ENCODE measurements at regions not wholly inside any gene's neighbourhood (a gene's known extent, or its start where the extent isn't known, plus 50 kb on each side); places are given as distances from the start of the nearest gene placed in this dataset.
"Not testable (repeated sequence)": the region's sequence is repeated elsewhere in the genome, so short reads cannot be mapped to it uniquely, and the experiment has no call there.

GRCh38 chr12:131271724-131272123 is 318.0 kb downstream of the ADGRD1 start (continued):
- TF ChIP-seq ZNF3 (CRISPR knock-in tag; IDR thresholded peaks at IDR 0.05) = no peak
- TF ChIP-seq ZNF407 (IDR thresholded peaks at IDR 0.05; ENCODE audit: low read depth) = no peak
- TF ChIP-seq JUN (IDR thresholded peaks at IDR 0.05; ENCODE audit: borderline replicate concordance, low read depth, low read length) = no peak
- TF ChIP-seq JUN (CRISPR knock-in tag; IDR thresholded peaks at IDR 0.05; ENCODE audit: borderline replicate concordance) = no peak

- H3K4me1 ChIP-seq (replicated peaks in 1 of 2; ENCODE audit: control insufficient read depth in 2 of 2, insufficient read depth in 2 of 2, low read length in 2 of 2) = peaks cover 8 to 32% of the 10 kb centered on the region in 2 experiments; a peak in 4 of 5 replicates
- POLR2A ChIA-PET; DNase-seq (ENCODE audit: extremely low read depth in 1 of 4, low spot score in 3 of 4); H3K9me1 ChIP-seq (ENCODE audit: control insufficient read depth, insufficient read depth, low read length); H4K20me1 ChIP-seq (replicated peaks; ENCODE audit: control insufficient read depth, insufficient read depth, low read length); CTCF ChIA-PET (ENCODE audit: low intra/inter-chr PET ratio); H3K27ac ChIP-seq (ENCODE audit: extremely low read depth, low read depth, low read length); intact Hi-C loops (cut with micrococcal nuclease); ATAC-seq; H2AFZ ChIP-seq (ENCODE audit: low read depth, low read length); H3K9ac ChIP-seq (ENCODE audit: insufficient read depth in 1 of 2, low read depth in 2 of 2, low read length in 2 of 2); H3K4me3 ChIP-seq; H3K36me3 ChIP-seq (ENCODE audit: control insufficient read depth, insufficient read depth, low read length); H3K4me2 ChIP-seq (ENCODE audit: insufficient read depth, low read length); FAIRE-seq; in situ Hi-C loops (cut with MboI); BruUV-seq (replicated peaks); H3K79me2 ChIP-seq (ENCODE audit: control insufficient read depth, insufficient read depth, low read length); H3K9me3 ChIP-seq (replicated peaks; ENCODE audit: control insufficient read depth, insufficient read depth, low read depth, low read length): not testable (repeated sequence)
- H3K27me3 ChIP-seq (ENCODE audit: control insufficient read depth in 2 of 2, insufficient read depth in 2 of 2, low read length in 2 of 2) = peaks cover 3 to 14% of the 10 kb centered on the region in 2 experiments; a peak in 3 of 5 replicates
- 20% methylated on average over 8 of the region's 8 CpGs for WGBS (ENCODE audit: insufficient coverage, low coverage, missing lambda C conversion rate)
Observed at GRCh38 chr12:131272283-131272814, 318.6 kb downstream of the ADGRD1 start.
